ENCODE measurements at regions not wholly inside any gene's neighbourhood (a gene's known extent, or its start where the extent isn't known, plus 50 kb on each side); places are given as distances from the start of the nearest gene placed in this dataset.
A peak's percentile ranks its signal among the peaks of the same experiment; 100 is the strongest.

- DNase-seq (ENCODE audit: low read depth) = no peak
- TF ChIP-seq, protein P1, sequence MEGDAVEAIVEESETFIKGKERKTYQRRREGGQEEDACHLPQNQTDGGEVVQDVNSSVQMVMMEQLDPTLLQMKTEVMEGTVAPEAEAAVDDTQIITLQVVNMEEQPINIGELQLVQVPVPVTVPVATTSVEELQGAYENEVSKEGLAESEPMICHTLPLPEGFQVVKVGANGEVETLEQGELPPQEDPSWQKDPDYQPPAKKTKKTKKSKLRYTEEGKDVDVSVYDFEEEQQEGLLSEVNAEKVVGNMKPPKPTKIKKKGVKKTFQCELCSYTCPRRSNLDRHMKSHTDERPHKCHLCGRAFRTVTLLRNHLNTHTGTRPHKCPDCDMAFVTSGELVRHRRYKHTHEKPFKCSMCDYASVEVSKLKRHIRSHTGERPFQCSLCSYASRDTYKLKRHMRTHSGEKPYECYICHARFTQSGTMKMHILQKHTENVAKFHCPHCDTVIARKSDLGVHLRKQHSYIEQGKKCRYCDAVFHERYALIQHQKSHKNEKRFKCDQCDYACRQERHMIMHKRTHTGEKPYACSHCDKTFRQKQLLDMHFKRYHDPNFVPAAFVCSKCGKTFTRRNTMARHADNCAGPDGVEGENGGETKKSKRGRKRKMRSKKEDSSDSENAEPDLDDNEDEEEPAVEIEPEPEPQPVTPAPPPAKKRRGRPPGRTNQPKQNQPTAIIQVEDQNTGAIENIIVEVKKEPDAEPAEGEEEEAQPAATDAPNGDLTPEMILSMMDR (conservative IDR thresholded peaks at IDR 0.05; ENCODE audit: control insufficient read depth, insufficient read depth, low read depth, low read length) = no peak
- H3K4me3 ChIP-seq (ENCODE audit: control insufficient read depth, low read depth, low read length) = no peak overlapping the region
Observed at GRCh38 chr7:84538268-84538667, 343.7 kb upstream of the SEMA3A start.

GRCh38 chr7:84536271-84536870, 341.8 kb upstream of the SEMA3A start:
- TF ChIP-seq, protein P1 (conservative IDR thresholded peaks at IDR 0.05; ENCODE audit: control insufficient read depth, insufficient read depth, low read depth, low read length) = no peak
- H3K4me3 ChIP-seq (ENCODE audit: control insufficient read depth, low read depth, low read length) = no peak overlapping the region
- peak; percentile 5 for DNase-seq (ENCODE audit: low read depth)

GRCh38 chr7:84535580-84536270, 341.1 kb upstream of the SEMA3A start:
- no peak for DNase-seq (ENCODE audit: low read depth)
- TF ChIP-seq, protein P1 (conservative IDR thresholded peaks at IDR 0.05; ENCODE audit: control insufficient read depth, insufficient read depth, low read depth, low read length) = no peak
- no peak overlapping the region for H3K4me3 ChIP-seq (ENCODE audit: control insufficient read depth, low read depth, low read length)

DNA sequence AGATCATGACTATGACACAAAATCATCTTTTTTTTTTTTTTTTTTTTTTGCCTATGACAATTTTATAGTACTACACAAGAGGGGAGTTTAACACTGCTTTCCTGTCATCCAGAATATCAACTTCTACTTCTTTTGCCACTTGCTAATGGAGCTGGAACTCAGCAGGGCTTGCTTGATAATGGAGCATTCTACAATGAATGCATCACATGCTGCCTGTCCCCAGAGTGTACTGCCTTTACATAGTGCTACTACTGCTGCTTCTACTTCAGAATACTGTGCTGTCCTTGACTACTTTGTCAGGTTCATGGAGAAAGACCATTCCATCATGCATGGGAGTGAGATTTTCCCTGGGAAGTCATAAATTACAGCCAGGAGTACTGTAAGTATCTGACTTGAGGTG, 338.6 kb upstream of the SEMA3A start:
- DNase-seq (ENCODE audit: low read depth) = no peak

GRCh38 chr7:84532196-84532595, 337.6 kb upstream of the SEMA3A start:
- TF ChIP-seq, protein P1 (conservative IDR thresholded peaks at IDR 0.05; ENCODE audit: control insufficient read depth, insufficient read depth, low read depth, low read length) = no peak
- no peak overlapping the region for H3K4me3 ChIP-seq (ENCODE audit: control insufficient read depth, low read depth, low read length)
- DNase-seq (ENCODE audit: low read depth) = no peak

More for the DNA sequence above, 338.6 kb upstream of the SEMA3A start:
- H3K4me3 ChIP-seq (ENCODE audit: control insufficient read depth, low read depth, low read length) = no peak overlapping the region
- TF ChIP-seq, protein P1 (conservative IDR thresholded peaks at IDR 0.05; ENCODE audit: control insufficient read depth, insufficient read depth, low read depth, low read length) = no peak

GRCh38 chr7:84529480-84530205, 335.1 kb upstream of the SEMA3A start:
- no peak overlapping the region for H3K4me3 ChIP-seq (ENCODE audit: control insufficient read depth, low read depth, low read length)
- DNase-seq (ENCODE audit: low read depth) = peak; percentile 58
- TF ChIP-seq, protein P1 (conservative IDR thresholded peaks at IDR 0.05; ENCODE audit: control insufficient read depth, insufficient read depth, low read depth, low read length) = no peak

Measured in fibroblast of mammary gland (primary cell).